ENCODE measurements at regions not wholly inside any gene's neighbourhood (a gene's known extent, or its start where the extent isn't known, plus 50 kb on each side); places are given as distances from the start of the nearest gene placed in this dataset.

DNA sequence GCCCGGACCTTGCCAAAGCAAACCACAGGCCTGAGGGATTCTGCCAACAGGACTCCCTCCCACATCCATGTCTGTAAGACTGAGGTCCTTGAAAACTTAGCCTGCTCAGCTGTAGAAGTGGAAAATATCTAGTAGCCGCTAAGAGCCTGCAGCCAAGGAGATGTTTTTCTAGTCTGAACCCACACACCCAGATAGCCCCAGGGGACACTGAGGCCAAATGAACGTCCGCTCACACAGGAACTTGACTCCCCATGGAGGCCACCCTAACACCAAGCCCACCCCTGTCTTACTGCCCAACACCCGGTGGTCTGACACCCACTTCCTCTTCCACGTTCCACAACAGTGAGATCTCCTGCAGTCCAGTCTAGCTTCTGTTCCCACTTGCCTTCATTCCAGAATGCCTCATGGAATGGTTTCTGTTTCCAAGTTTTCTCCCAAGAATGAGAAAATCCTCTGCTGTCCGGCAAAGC lies 174.8 kb downstream of the PLPP3 start:
- TF ChIP-seq, protein P1, sequence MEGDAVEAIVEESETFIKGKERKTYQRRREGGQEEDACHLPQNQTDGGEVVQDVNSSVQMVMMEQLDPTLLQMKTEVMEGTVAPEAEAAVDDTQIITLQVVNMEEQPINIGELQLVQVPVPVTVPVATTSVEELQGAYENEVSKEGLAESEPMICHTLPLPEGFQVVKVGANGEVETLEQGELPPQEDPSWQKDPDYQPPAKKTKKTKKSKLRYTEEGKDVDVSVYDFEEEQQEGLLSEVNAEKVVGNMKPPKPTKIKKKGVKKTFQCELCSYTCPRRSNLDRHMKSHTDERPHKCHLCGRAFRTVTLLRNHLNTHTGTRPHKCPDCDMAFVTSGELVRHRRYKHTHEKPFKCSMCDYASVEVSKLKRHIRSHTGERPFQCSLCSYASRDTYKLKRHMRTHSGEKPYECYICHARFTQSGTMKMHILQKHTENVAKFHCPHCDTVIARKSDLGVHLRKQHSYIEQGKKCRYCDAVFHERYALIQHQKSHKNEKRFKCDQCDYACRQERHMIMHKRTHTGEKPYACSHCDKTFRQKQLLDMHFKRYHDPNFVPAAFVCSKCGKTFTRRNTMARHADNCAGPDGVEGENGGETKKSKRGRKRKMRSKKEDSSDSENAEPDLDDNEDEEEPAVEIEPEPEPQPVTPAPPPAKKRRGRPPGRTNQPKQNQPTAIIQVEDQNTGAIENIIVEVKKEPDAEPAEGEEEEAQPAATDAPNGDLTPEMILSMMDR (IDR thresholded peaks at IDR 0.05), result no peak
- TF ChIP-seq EP300 (IDR thresholded peaks at IDR 0.05) (no peak), POLR2A (IDR thresholded peaks at IDR 0.05) (no peak)
- Histone ChIP-seq H3K27ac (no peak overlapping the region), H3K4me3 (no peak overlapping the region), H3K36me3 (no peaks in the 10 kb centered on the region), H3K9me3 (no peaks in the 10 kb centered on the region), H3K27me3 (no peaks in the 10 kb centered on the region), H3K4me1 (peaks cover 9% of the 10 kb centered on the region)
- 50% methylated on average over 7 of the region's 7 CpGs for WGBS
- no peak for DNase-seq (ENCODE audit: low spot score in 2 of 2)

DNA sequence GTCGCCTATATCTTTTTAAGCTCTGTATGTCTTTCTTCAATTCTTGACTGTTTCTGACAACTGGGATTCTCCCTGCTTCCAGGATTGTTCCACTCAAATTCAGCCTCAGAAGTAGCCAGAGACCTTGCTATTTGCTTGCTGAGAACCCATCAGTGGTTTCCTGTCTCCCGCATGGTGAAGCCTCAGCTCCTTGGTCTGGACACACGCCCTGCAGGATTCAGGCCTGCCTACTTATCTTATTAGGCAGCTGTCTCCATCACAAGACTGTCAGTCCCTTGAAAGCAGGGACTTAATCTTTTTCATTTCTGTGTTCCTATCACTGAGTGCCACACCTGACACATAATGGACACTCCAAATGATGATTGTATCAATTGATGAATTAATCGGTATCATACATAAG lies 175.3 kb downstream of the PLPP3 start:
- WGBS, result 76% methylated on average over 4 of the region's 4 CpGs
- DNase-seq (ENCODE audit: low spot score in 2 of 2), result no peak
- TF ChIP-seq POLR2A (IDR thresholded peaks at IDR 0.05) (no peak), POLR2AphosphoS5 (IDR thresholded peaks at IDR 0.05) (no peak), EP300 (IDR thresholded peaks at IDR 0.05) (no peak)
- TF ChIP-seq, protein P1 (IDR thresholded peaks at IDR 0.05), result no peak
- H3K36me3 ChIP-seq, result no peaks in the 10 kb centered on the region
- peaks cover 9% of the 10 kb centered on the region for H3K4me1 ChIP-seq
- no peak overlapping the region for H3K4me3 ChIP-seq
- no peaks in the 10 kb centered on the region for H3K9me3 ChIP-seq
- H3K27me3 ChIP-seq, result no peaks in the 10 kb centered on the region
- H3K27ac ChIP-seq, result no peak overlapping the region

DNA sequence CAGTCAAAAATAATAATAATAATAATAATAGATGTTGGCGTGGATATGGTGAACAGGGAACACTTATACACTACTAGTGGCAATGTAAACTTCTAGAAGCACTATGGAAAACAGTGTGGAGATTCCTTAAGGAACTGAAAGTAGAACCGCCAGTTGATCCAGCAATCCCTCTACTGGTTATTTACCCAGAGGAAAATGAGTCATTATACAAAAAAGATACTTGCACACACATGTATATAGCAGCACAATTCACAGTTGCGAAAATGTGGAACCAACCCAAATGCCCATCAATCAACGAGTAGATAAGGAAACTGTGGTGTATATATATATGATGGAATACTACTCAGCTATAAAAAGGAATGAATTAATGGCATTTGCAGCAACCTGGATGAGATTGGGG lies 176.0 kb downstream of the PLPP3 start:
- no peak overlapping the region for H3K27ac ChIP-seq
- no peaks in the 10 kb centered on the region for H3K36me3 ChIP-seq
- no peak for DNase-seq (ENCODE audit: low spot score in 2 of 2)
- 73% methylated on average over 4 of the region's 4 CpGs for WGBS
- H3K4me1 ChIP-seq, result peaks cover 9% of the 10 kb centered on the region
- H3K27me3 ChIP-seq, result no peaks in the 10 kb centered on the region
- no peaks in the 10 kb centered on the region for H3K9me3 ChIP-seq
- no peak overlapping the region for H3K4me3 ChIP-seq
- TF ChIP-seq POLR2A (IDR thresholded peaks at IDR 0.05), result no peak
- TF ChIP-seq EP300 (IDR thresholded peaks at IDR 0.05), result no peak
- no peak for TF ChIP-seq POLR2AphosphoS5 (IDR thresholded peaks at IDR 0.05)
- TF ChIP-seq, protein P1 (IDR thresholded peaks at IDR 0.05), result no peak

DNA sequence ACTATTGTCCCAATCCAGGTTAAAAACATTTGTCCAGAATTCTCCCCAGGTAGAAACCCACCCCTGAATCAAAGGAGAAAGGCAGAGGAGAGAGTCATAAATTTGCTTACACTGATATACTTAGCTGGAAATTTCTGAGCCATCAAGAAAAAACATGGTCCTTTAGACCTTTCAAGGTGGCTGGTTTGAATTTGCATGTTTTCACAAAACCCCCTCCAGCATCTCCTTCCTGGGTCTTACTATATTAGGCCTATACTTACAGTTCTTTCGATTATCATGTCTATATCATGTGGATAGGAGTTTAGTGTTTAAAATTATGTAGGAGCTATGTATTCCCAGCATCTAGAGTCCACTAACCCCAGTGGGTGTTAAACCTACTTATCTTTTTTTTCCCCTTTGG lies 178.2 kb downstream of the PLPP3 start:
- Histone ChIP-seq H3K9me3 (no peaks in the 10 kb centered on the region), H3K4me3 (no peak overlapping the region), H3K27ac (no peak overlapping the region), H3K27me3 (no peaks in the 10 kb centered on the region), H3K4me1 (peaks cover 9% of the 10 kb centered on the region), H3K36me3 (no peaks in the 10 kb centered on the region)
- 90% methylated on average over 1 of the region's 1 CpG for WGBS
- TF ChIP-seq POLR2AphosphoS5 (IDR thresholded peaks at IDR 0.05) (no peak), POLR2A (IDR thresholded peaks at IDR 0.05) (no peak), EP300 (IDR thresholded peaks at IDR 0.05) (no peak)
- TF ChIP-seq, protein P1 (IDR thresholded peaks at IDR 0.05), result no peak
- DNase-seq (ENCODE audit: low spot score in 2 of 2), result no peak

DNA sequence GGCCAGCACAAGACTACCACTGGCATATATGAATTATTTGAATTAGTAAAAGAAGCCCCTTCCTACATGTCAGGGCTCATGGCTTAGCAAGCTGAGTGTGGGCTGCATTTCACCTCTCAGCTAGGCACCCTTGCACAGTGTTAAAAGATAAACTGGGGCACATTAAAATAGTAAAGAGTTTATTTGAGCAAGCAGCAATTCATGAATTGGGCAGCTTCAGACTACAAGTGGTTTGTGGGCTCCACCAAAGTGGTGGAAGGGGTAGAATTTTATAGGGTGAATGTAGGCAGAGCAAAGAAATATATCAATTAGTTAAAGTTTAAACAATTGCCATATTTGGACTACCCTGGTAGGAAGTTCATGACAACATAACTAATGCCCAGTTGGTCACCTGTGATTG lies 178.8 kb downstream of the PLPP3 start:
- Histone ChIP-seq H3K27me3 (no peaks in the 10 kb centered on the region), H3K9me3 (no peaks in the 10 kb centered on the region), H3K36me3 (no peaks in the 10 kb centered on the region), H3K4me3 (no peak overlapping the region), H3K27ac (no peak overlapping the region), H3K4me1 (peaks cover 9% of the 10 kb centered on the region)
- no peak for DNase-seq (ENCODE audit: low spot score in 2 of 2)
- no peak for TF ChIP-seq EP300 (IDR thresholded peaks at IDR 0.05)
- TF ChIP-seq POLR2A (IDR thresholded peaks at IDR 0.05), result no peak
- no peak for TF ChIP-seq POLR2AphosphoS5 (IDR thresholded peaks at IDR 0.05)
- TF ChIP-seq, protein P1 (IDR thresholded peaks at IDR 0.05), result no peak

Measured in suprapubic skin (tissue), 4 donors.